AG20443 (cell line): ENCODE measurements at regions not wholly inside any gene's neighbourhood (a gene's known extent, or its start where the extent isn't known, plus 50 kb on each side); places are given as distances from the start of the nearest gene placed in this dataset.
"Not testable (repeated sequence)": the region's sequence is repeated elsewhere in the genome, so short reads cannot be mapped to it uniquely, and the experiment has no call there.

Source experiments
- DNase-seq: peaks from one replicate; pipeline ENCODE4 v3.0.0; 2012; ENCODE audit warnings: low spot score, mixed read lengths

GRCh38 chr5:116953251-116953930 lies 378.8 kb upstream of the SEMA6A start:
- DNase-seq, result no peak

- no peak for DNase-seq
These were observed 376.6 kb upstream of the SEMA6A start for GRCh38 chr5:116951219-116951618.

- peak; percentile 6 for DNase-seq
These were observed 373.3 kb upstream of the SEMA6A start for GRCh38 chr5:116947691-116948528.

- not testable (repeated sequence) for DNase-seq
These were observed 371.2 kb upstream of the SEMA6A start for GRCh38 chr5:116945613-116946382.

- no peak for DNase-seq
These were observed 369.6 kb upstream of the SEMA6A start for GRCh38 chr5:116944183-116944582.

- DNase-seq, result no peak
These were observed 368.0 kb upstream of the SEMA6A start for GRCh38 chr5:116942622-116943021.

GRCh38 chr5:116939641-116940040 lies 365.0 kb upstream of the SEMA6A start:
- DNase-seq, result no peak

- no peak for DNase-seq
These were observed 363.9 kb upstream of the SEMA6A start for GRCh38 chr5:116938488-116938887.

- DNase-seq, result no peak
These were observed 361.0 kb upstream of the SEMA6A start for GRCh38 chr5:116935561-116936162.

GRCh38 chr5:116930616-116931015 lies 356.0 kb upstream of the SEMA6A start:
- no peak for DNase-seq

GRCh38 chr5:116923344-116923743 lies 348.7 kb upstream of the SEMA6A start:
- DNase-seq, result no peak

- DNase-seq, result no peak
These were observed 347.9 kb upstream of the SEMA6A start for GRCh38 chr5:116922532-116922931.

GRCh38 chr5:116914869-116915504 lies 340.4 kb upstream of the SEMA6A start:
- DNase-seq, result no peak

- DNase-seq, result no peak
These were observed 337.6 kb upstream of the SEMA6A start for GRCh38 chr5:116912221-116912620.

- no peak for DNase-seq
These were observed 336.5 kb upstream of the SEMA6A start for GRCh38 chr5:116911074-116911473.

- DNase-seq, result no peak
These were observed 333.9 kb upstream of the SEMA6A start for GRCh38 chr5:116908537-116908936.

- DNase-seq, result no peak
These were observed 331.3 kb upstream of the SEMA6A start for GRCh38 chr5:116905885-116906284.

- DNase-seq, result no peak
These were observed 326.2 kb upstream of the SEMA6A start for GRCh38 chr5:116900793-116901192.

GRCh38 chr5:116898917-116899316 lies 324.3 kb upstream of the SEMA6A start:
- DNase-seq, result no peak

GRCh38 chr5:116897291-116897690 lies 322.7 kb upstream of the SEMA6A start:
- no peak for DNase-seq

GRCh38 chr5:116896001-116896400 lies 321.4 kb upstream of the SEMA6A start:
- no peak for DNase-seq

GRCh38 chr5:116892993-116893392 lies 318.4 kb upstream of the SEMA6A start:
- DNase-seq, result no peak
